WTC11 (cell line): ENCODE measurements at regions not wholly inside any gene's neighbourhood (a gene's known extent, or its start where the extent isn't known, plus 50 kb on each side); places are given as distances from the start of the nearest gene placed in this dataset.

Experiments used
- ATAC-seq: fragments of 200-7000 bp; cut with Tn5 transposase; 2 replicates; pipeline ENCODE4 v1.10.0; 2021; ENCODE audit warnings: mild to moderate bottlenecking, moderate library complexity
- CTCF ChIA-PET: fragments of 300-600 bp; sonication (Branson Sonifier 250); formaldehyde crosslinking; loops from one replicate; lab custom pipeline; 2021; ENCODE audit warnings: antibody characterized with exemption; lab: Charles Lee
- POLR2A ChIA-PET: fragments of 350-600 bp; sonication (Branson Sonifier 250); formaldehyde crosslinking; loops from one replicate; lab custom pipeline; 2021; ENCODE audit warnings: antibody characterized with exemption; lab: Charles Lee
- DNase-seq: peaks from one replicate; pipeline ENCODE4 v3.0.0; 2021; ENCODE audit warnings: low spot score
- H3K27ac Mint-ChIP-seq: 2 replicates; pipeline ENCODE4 v1.8.0; 2021; ENCODE audit warnings: mixed read lengths
- H3K27me3 Mint-ChIP-seq: 2 replicates; pipeline ENCODE4 v1.8.0; 2021; ENCODE audit warnings: low read depth, mild to moderate bottlenecking, moderate library complexity, mixed read lengths
- H3K36me3 Mint-ChIP-seq: 2 replicates; pipeline ENCODE4 v1.8.0; 2021; ENCODE audit warnings: mixed read lengths
- H3K4me1 Mint-ChIP-seq: 2 replicates; pipeline ENCODE4 v1.8.0; 2022; ENCODE audit warnings: mixed read lengths
- H3K4me3 Mint-ChIP-seq: 2 replicates; pipeline ENCODE4 v1.8.0; 2021; ENCODE audit warnings: mild to moderate bottlenecking, moderate library complexity, mixed read lengths
- H3K9me3 Mint-ChIP-seq: 2 replicates; pipeline ENCODE4 v1.8.0; 2021; ENCODE audit warnings: mixed read lengths
- ATF2 ChIP-seq: sonication (generic); formaldehyde crosslinking; IDR thresholded peaks from 2 replicates; pipeline ENCODE4 v1.8.1; 2022; ENCODE audit warnings: low read depth, missing genetic modification reagents, borderline replicate concordance
- ATF3 ChIP-seq: sonication (generic); formaldehyde crosslinking; conservative IDR thresholded peaks from 2 replicates; pipeline ENCODE4 v1.8.1; 2022; ENCODE audit warnings: mild to moderate bottlenecking, missing genetic modification reagents
- CREB1 ChIP-seq: sonication (generic); formaldehyde crosslinking; IDR thresholded peaks from 2 replicates; pipeline ENCODE4 v1.8.0; 2023; ENCODE audit warnings: mild to moderate bottlenecking, missing genetic modification reagents
- EMX1 ChIP-seq: fragments of 250-450 bp; sonication (Bioruptor Pico); IDR thresholded peaks from 2 replicates; pipeline ENCODE4 v1.8.0; 2021; ENCODE audit warnings: mild to moderate bottlenecking
- FOXK1 ChIP-seq: sonication (generic); formaldehyde crosslinking; IDR thresholded peaks from 2 replicates; pipeline ENCODE4 v1.8.0; 2022; ENCODE audit warnings: mild to moderate bottlenecking, moderate library complexity, missing genetic modification reagents
- FOXP1 ChIP-seq: sonication (generic); formaldehyde crosslinking; IDR thresholded peaks from 2 replicates; pipeline ENCODE4 v1.8.0; 2022; ENCODE audit warnings: missing genetic modification reagents, mild to moderate bottlenecking, moderate library complexity, borderline replicate concordance
- GRHL2 ChIP-seq: fragments of 250-450 bp; sonication (Bioruptor Pico); IDR thresholded peaks from 2 replicates; pipeline ENCODE4 v1.8.0; 2022; ENCODE audit warnings: mild to moderate bottlenecking, moderate library complexity; ENCODE audit not compliant: insufficient replicate concordance, severe bottlenecking
- HMGA2 ChIP-seq: fragments of 250-450 bp; sonication (Bioruptor Pico); IDR thresholded peaks from 2 replicates; pipeline ENCODE4 v1.4.0; 2021; ENCODE audit warnings: mild to moderate bottlenecking, moderate library complexity
- MXD4 ChIP-seq: fragments of 250-450 bp; sonication (Bioruptor Pico); IDR thresholded peaks from 2 replicates; pipeline ENCODE4 v1.8.0; 2021; ENCODE audit warnings: mild to moderate bottlenecking, moderate library complexity, borderline replicate concordance
- NFATC4 ChIP-seq: fragments of 250-450 bp; sonication (Bioruptor Pico); IDR thresholded peaks from 2 replicates; pipeline ENCODE4 v1.9.0; 2021; ENCODE audit warnings: mild to moderate bottlenecking
- NR1H2 ChIP-seq: sonication (generic); formaldehyde crosslinking; IDR thresholded peaks from 2 replicates; pipeline ENCODE4 v1.9.0; 2021; ENCODE audit warnings: mild to moderate bottlenecking, moderate library complexity, missing genetic modification reagents
- NR3C1 ChIP-seq: sonication (generic); formaldehyde crosslinking; conservative IDR thresholded peaks from 2 replicates; pipeline ENCODE4 v1.8.1; 2023; ENCODE audit warnings: low read depth, mild to moderate bottlenecking, missing genetic modification reagents
- PREB ChIP-seq: sonication (generic); formaldehyde crosslinking; IDR thresholded peaks from 2 replicates; pipeline ENCODE4 v1.8.1; 2022; ENCODE audit warnings: mild to moderate bottlenecking, missing genetic modification reagents, moderate library complexity, borderline replicate concordance
- PRRX2 ChIP-seq: fragments of 250-450 bp; sonication (Bioruptor Pico); IDR thresholded peaks from 2 replicates; pipeline ENCODE4 v1.8.0; 2021; ENCODE audit warnings: mild to moderate bottlenecking
- SMAD4 ChIP-seq: sonication (generic); formaldehyde crosslinking; IDR thresholded peaks from 2 replicates; pipeline ENCODE4 v1.8.0; 2022; ENCODE audit warnings: mild to moderate bottlenecking, missing genetic modification reagents
- TP53 ChIP-seq: sonication (generic); formaldehyde crosslinking; IDR thresholded peaks from 2 replicates; pipeline ENCODE4 v1.8.1; 2023; ENCODE audit warnings: mild to moderate bottlenecking, missing genetic modification reagents
- ZBTB21 ChIP-seq: sonication (generic); formaldehyde crosslinking; IDR thresholded peaks from 2 replicates; pipeline ENCODE4 v1.8.1; 2023; ENCODE audit warnings: mild to moderate bottlenecking, missing genetic modification reagents, borderline replicate concordance
- ZNF138 ChIP-seq: sonication (generic); formaldehyde crosslinking; conservative IDR thresholded peaks from 2 replicates; pipeline ENCODE4 v1.8.1; 2022; ENCODE audit warnings: mild to moderate bottlenecking, moderate library complexity, missing genetic modification reagents
- ZNF232 ChIP-seq: sonication (generic); formaldehyde crosslinking; IDR thresholded peaks from 2 replicates; pipeline ENCODE4 v1.8.0; 2022; ENCODE audit warnings: mild to moderate bottlenecking, missing genetic modification reagents
- ZNF281 ChIP-seq: sonication (generic); formaldehyde crosslinking; IDR thresholded peaks from 2 replicates; pipeline ENCODE4 v1.8.0; 2023; ENCODE audit warnings: mild to moderate bottlenecking, missing genetic modification reagents
- ZNF317 ChIP-seq: sonication (generic); formaldehyde crosslinking; IDR thresholded peaks from 2 replicates; pipeline ENCODE4 v1.8.1; 2023; ENCODE audit warnings: low read depth, mild to moderate bottlenecking, moderate library complexity, missing genetic modification reagents, borderline replicate concordance
- ZNF532 ChIP-seq: fragments of 250-450 bp; sonication (Bioruptor Pico); IDR thresholded peaks from 2 replicates; pipeline ENCODE4 v1.9.0; 2021; ENCODE audit warnings: mild to moderate bottlenecking, borderline replicate concordance
- ZNF671 ChIP-seq: fragments of 250-450 bp; sonication (Bioruptor Pico); IDR thresholded peaks from 2 replicates; pipeline ENCODE4 v1.8.0; 2021; ENCODE audit warnings: mild to moderate bottlenecking

GRCh38 chr4:148954011-148954749, 512.0 kb upstream of the NR3C2 start:
- peaks cover 8% of the 10 kb centered on the region; the same call in 1 of the 2 replicates for H3K4me1 Mint-ChIP-seq
- no peak overlapping the region for H3K4me3 Mint-ChIP-seq
- TF ChIP-seq ZNF138 (no peak), ZBTB21 (no peak), ZNF232 (CRISPR knock-in tag) (no peak), NFATC4 (CRISPR knock-in tag) (no peak), EMX1 (CRISPR knock-in tag) (no peak), NR3C1 (no peak), ZNF317 (CRISPR knock-in tag) (no peak), TP53 (CRISPR knock-in tag) (no peak), PREB (no peak), MXD4 (CRISPR knock-in tag) (no peak), ZNF532 (CRISPR knock-in tag) (no peak), SMAD4 (CRISPR knock-in tag) (no peak)
- ChIA-PET POLR2A (no interaction called here), CTCF (no interaction called here)
- H3K36me3 Mint-ChIP-seq, result no peaks in the 10 kb centered on the region
- ATAC-seq, result no peak
- H3K9me3 Mint-ChIP-seq, result no peaks in the 10 kb centered on the region
- no peak for DNase-seq
- no peaks in the 10 kb centered on the region; the same call in 1 of the 2 replicates for H3K27me3 Mint-ChIP-seq
- H3K27ac Mint-ChIP-seq, result no peak overlapping the region

- DNase-seq (no peak), ATAC-seq (no peak)
- H3K9me3 Mint-ChIP-seq, result no peaks in the 10 kb centered on the region
- ChIA-PET POLR2A (no interaction called here), CTCF (no interaction called here)
- peaks cover 19% of the 10 kb centered on the region for H3K4me1 Mint-ChIP-seq
- no peak overlapping the region for H3K27ac Mint-ChIP-seq
- no peaks in the 10 kb centered on the region for H3K27me3 Mint-ChIP-seq
- no peak overlapping the region for H3K4me3 Mint-ChIP-seq
- no peaks in the 10 kb centered on the region for H3K36me3 Mint-ChIP-seq
- TF ChIP-seq ATF2 (CRISPR knock-in tag) (no peak), NFATC4 (CRISPR knock-in tag) (no peak), HMGA2 (no peak), NR1H2 (CRISPR knock-in tag) (no peak), TP53 (CRISPR knock-in tag) (no peak), ZNF671 (CRISPR knock-in tag) (no peak), ZNF232 (CRISPR knock-in tag) (no peak), ATF3 (CRISPR knock-in tag) (no peak), FOXP1 (CRISPR knock-in tag) (no peak), FOXK1 (no peak), ZNF281 (CRISPR knock-in tag) (no peak), GRHL2 (CRISPR knock-in tag) (no peak), PRRX2 (CRISPR knock-in tag) (no peak), CREB1 (CRISPR knock-in tag) (no peak)
Measured at GRCh38 chr4:148951346-148951745, 509.1 kb upstream of the NR3C2 start.
